Karpas-422 (cell line): ENCODE measurements at regions not wholly inside any gene's neighbourhood (a gene's known extent, or its start where the extent isn't known, plus 50 kb on each side); places are given as distances from the start of the nearest gene placed in this dataset.

Source experiments
- DNase-seq: peaks from one replicate; pipeline ENCODE4 v3.0.0-alpha.2; 2015
- H2AFZ ChIP-seq: fragments of 200-600 bp; sonication (generic); 2 replicates; pipeline ENCODE4 v1.6.1; 2014; ENCODE audit warnings: antibody characterized with exemption, low read length, mixed read lengths
- H3K27ac ChIP-seq: fragments of 200-600 bp; sonication (generic); 2 replicates; pipeline ENCODE4 v1.5.1; 2014; ENCODE audit warnings: mild to moderate bottlenecking, low read length, moderate library complexity
- H3K27me3 ChIP-seq: fragments of 200-600 bp; sonication (generic); 2 replicates; pipeline ENCODE4 v1.6.1; 2014; ENCODE audit warnings: low read length, mixed read lengths
- H3K36me3 ChIP-seq: fragments of 200-600 bp; sonication (generic); 2 replicates; pipeline ENCODE4 v1.6.1; 2014; ENCODE audit warnings: low read length, mixed read lengths; ENCODE audit not compliant: insufficient read depth
- H3K4me1 ChIP-seq: fragments of 200-600 bp; sonication (generic); 2 replicates; pipeline ENCODE4 v1.6.1; 2014; ENCODE audit warnings: mild to moderate bottlenecking, low read length, mixed read lengths
- H3K4me2 ChIP-seq: fragments of 200-600 bp; sonication (generic); 2 replicates; pipeline ENCODE4 v1.6.1; 2014; ENCODE audit warnings: low read length, low read depth, mild to moderate bottlenecking; ENCODE audit not compliant: poor library complexity, severe bottlenecking
- H3K4me3 ChIP-seq: fragments of 200-600 bp; sonication (generic); 2 replicates; pipeline ENCODE4 v1.5.1; 2014; ENCODE audit warnings: mild to moderate bottlenecking, antibody characterized with exemption, low read length, mixed read lengths
- H3K79me2 ChIP-seq: fragments of 200-600 bp; sonication (generic); 2 replicates; pipeline ENCODE4 v1.6.1; 2014; ENCODE audit warnings: mild to moderate bottlenecking, low read length, mixed read lengths
- H3K9ac ChIP-seq: fragments of 200-600 bp; sonication (generic); 2 replicates; pipeline ENCODE4 v1.6.0; 2014; ENCODE audit warnings: low read length
- H3K9me2 ChIP-seq: fragments of 200-600 bp; sonication (generic), shearing (Covaris generic); replicated peaks from 2 replicates; pipeline ENCODE4 v1.6.0; 2014; ENCODE audit warnings: mild to moderate bottlenecking, low read length, moderate library complexity; ENCODE audit not compliant: insufficient read depth
- H3K9me3 ChIP-seq: fragments of 300-700, 200-600 bp; sonication (generic); 2 replicates; pipeline ENCODE4 v1.6.1; 2014; ENCODE audit warnings: low read length, mixed read lengths
- H4K20me1 ChIP-seq: fragments of 200-600 bp; sonication (generic); 2 replicates; pipeline ENCODE4 v1.6.1; 2014; ENCODE audit warnings: mild to moderate bottlenecking, antibody characterized with exemption, low read length, low read depth; ENCODE audit not compliant: insufficient read depth

DNA sequence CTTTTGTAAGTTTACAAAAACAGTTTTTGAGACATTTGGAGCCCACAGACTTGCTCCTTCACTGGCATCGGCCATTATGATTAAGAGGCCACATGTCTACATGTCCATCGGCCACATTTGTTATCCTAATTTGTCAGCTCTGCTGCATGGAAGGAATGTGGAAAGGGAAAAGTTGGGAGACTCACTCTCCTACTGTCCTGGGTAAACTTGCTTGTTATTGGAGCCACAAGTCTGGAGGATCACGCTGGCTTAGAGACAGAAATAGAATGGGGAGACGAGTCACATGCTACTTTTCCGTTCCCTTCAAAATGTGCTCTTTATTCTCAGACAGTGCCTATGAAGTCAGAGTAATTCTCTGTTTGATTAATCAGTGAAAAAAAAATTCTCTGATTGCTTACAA is 741.2 kb upstream of the PCDH9 start:
- H4K20me1 ChIP-seq = no peaks in the 10 kb centered on the region
- no peaks in the 10 kb centered on the region for H3K9me2 ChIP-seq
- no peak overlapping the region for H3K27ac ChIP-seq
- no peak overlapping the region for H3K4me2 ChIP-seq
- H3K9me3 ChIP-seq = no peaks in the 10 kb centered on the region
- H3K27me3 ChIP-seq = no peaks in the 10 kb centered on the region
- H3K79me2 ChIP-seq = no peaks in the 10 kb centered on the region
- no peaks in the 10 kb centered on the region for H3K36me3 ChIP-seq
- no peak overlapping the region for H3K4me3 ChIP-seq
- no peaks in the 10 kb centered on the region for H3K4me1 ChIP-seq
- DNase-seq = no peak
- H2AFZ ChIP-seq = peak overlapping the region; percentile 49; the same call in 1 of the 2 replicates
- no peak overlapping the region for H3K9ac ChIP-seq

DNA sequence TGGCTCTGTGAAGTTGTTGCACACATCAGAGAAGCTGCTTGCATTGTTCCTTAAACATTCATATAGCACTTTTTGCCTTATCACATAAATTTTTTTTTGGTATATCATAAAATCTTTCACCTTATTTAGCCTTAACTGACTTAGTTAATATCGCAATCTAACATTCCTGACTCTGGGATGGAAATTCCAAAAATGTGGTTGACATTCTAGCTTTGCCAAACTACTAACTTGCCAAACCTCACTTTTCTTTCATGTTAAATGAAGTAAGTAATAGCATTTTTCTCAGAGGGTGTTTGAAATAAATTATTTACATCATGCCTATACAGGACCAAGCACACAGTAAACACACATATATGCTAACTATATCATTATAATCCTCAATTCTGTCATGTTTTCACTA is 736.9 kb upstream of the PCDH9 start:
- Histone ChIP-seq H3K9me3 (no peaks in the 10 kb centered on the region), H3K9ac (no peak overlapping the region), H3K9me2 (no peaks in the 10 kb centered on the region; the same call in 1 of the 2 replicates), H3K27me3 (no peaks in the 10 kb centered on the region), H3K4me1 (no peaks in the 10 kb centered on the region), H2AFZ (no peak overlapping the region), H3K4me2 (no peak overlapping the region), H4K20me1 (no peaks in the 10 kb centered on the region), H3K4me3 (no peak overlapping the region), H3K36me3 (no peaks in the 10 kb centered on the region), H3K27ac (no peak overlapping the region), H3K79me2 (no peaks in the 10 kb centered on the region)
- DNase-seq = no peak

DNA sequence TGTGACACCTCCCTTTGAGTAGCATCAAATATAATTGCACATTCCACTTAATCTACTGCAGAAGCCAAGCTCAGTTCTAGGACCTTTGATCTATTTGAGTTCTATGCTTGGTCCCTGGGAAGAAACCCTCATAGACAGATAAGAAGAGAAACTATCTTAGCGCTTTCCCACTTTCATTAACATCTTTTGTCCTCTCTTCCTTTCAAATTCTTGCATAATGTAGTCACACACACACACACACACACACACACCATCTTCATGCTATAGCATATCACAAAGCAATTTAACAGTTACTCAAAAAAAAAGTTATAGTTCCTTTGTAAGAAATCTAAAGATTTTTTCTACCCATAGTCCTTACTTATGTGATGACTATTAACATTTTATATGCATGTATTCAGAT is 735.9 kb upstream of the PCDH9 start:
- Histone ChIP-seq H4K20me1 (no peaks in the 10 kb centered on the region), H3K9ac (no peak overlapping the region), H3K9me2 (no peaks in the 10 kb centered on the region; the same call in 1 of the 2 replicates), H3K36me3 (no peaks in the 10 kb centered on the region), H3K27me3 (no peaks in the 10 kb centered on the region), H3K79me2 (no peaks in the 10 kb centered on the region), H3K4me2 (no peak overlapping the region), H3K4me1 (no peaks in the 10 kb centered on the region), H2AFZ (peak overlapping the region; percentile 48; the same call in 1 of the 2 replicates), H3K9me3 (no peaks in the 10 kb centered on the region), H3K27ac (no peak overlapping the region), H3K4me3 (no peak overlapping the region)
- DNase-seq = no peak

DNA sequence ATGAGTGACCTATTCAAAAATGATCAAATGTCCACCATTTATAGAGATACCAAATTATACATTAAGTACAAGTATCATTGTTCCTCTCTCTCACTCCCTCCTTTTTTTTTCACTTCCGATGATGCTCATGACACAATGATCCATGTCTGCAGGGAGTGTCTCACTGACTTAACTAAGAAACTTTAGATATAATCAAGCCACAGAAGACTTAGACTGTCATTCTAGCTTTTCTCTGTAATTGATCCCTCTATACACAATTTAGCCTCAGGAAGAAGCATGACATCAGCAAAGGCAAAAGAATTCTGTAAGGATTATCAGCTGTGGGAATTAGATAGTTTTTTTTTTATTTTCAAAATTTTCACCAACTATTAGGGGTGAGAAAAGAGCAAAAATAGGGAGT is 734.9 kb upstream of the PCDH9 start:
- Histone ChIP-seq H3K4me1 (no peaks in the 10 kb centered on the region), H3K27ac (no peak overlapping the region), H3K9me3 (no peaks in the 10 kb centered on the region), H3K27me3 (no peaks in the 10 kb centered on the region), H3K4me3 (no peak overlapping the region), H3K4me2 (no peak overlapping the region), H3K36me3 (no peaks in the 10 kb centered on the region), H2AFZ (no peak overlapping the region), H3K79me2 (no peaks in the 10 kb centered on the region), H3K9me2 (no peaks in the 10 kb centered on the region; the same call in 1 of the 2 replicates), H4K20me1 (no peaks in the 10 kb centered on the region), H3K9ac (no peak overlapping the region)
- DNase-seq = no peak

DNA sequence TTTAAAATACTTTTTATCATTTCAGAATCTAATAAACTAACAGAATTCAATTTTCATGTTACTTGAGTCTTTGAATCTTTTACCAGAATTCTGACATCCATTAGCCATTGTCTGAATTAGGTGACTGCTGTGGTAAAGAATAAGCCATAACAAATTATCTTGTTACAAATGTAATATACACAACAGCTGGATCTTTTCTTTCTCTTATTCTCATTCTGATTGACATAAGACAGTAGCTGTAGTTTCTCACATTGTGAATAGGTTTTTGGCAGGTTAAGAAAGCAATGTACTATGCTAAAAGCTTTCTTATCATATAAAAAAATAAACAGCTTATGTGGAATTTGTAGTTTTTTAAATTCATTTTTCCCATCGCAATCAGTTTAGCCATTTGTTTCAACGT is 734.0 kb upstream of the PCDH9 start:
- peak overlapping the region; percentile 67; the same call in 1 of the 2 replicates for H2AFZ ChIP-seq
- no peak overlapping the region for H3K4me3 ChIP-seq
- H3K79me2 ChIP-seq = no peaks in the 10 kb centered on the region
- DNase-seq = no peak
- no peak overlapping the region for H3K27ac ChIP-seq
- H3K9me2 ChIP-seq = no peaks in the 10 kb centered on the region; the same call in 1 of the 2 replicates
- H3K9me3 ChIP-seq = no peaks in the 10 kb centered on the region
- H3K9ac ChIP-seq = no peak overlapping the region
- H3K36me3 ChIP-seq = no peaks in the 10 kb centered on the region
- H3K27me3 ChIP-seq = no peaks in the 10 kb centered on the region
- no peak overlapping the region for H3K4me2 ChIP-seq
- H4K20me1 ChIP-seq = no peaks in the 10 kb centered on the region
- no peaks in the 10 kb centered on the region for H3K4me1 ChIP-seq

DNA sequence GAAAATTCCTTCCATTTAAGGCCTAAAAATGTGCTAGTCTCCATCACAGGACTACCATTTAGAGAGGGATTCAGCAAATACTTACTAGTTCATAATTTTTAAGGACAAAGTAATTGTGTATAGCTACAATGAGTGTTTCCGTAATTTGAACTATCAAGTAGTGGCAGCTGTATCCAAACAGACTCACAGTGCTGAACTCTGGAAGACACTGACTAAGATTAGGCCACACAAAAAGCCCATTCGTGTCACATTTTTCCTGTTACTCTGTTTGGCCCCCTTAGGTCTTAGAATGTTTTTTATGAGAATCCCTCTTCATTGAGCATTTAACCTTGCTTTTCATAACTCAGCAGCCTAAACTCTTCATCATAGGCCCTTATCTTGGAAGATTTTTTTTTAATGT is 731.2 kb upstream of the PCDH9 start:
- Histone ChIP-seq H3K4me1 (no peaks in the 10 kb centered on the region), H3K79me2 (no peaks in the 10 kb centered on the region), H3K9ac (no peak overlapping the region), H2AFZ (peak overlapping the region; percentile 80), H3K9me3 (no peaks in the 10 kb centered on the region), H3K4me2 (no peak overlapping the region), H3K36me3 (no peaks in the 10 kb centered on the region), H3K27ac (no peak overlapping the region), H4K20me1 (no peaks in the 10 kb centered on the region), H3K27me3 (no peaks in the 10 kb centered on the region), H3K4me3 (no peak overlapping the region), H3K9me2 (no peaks in the 10 kb centered on the region; the same call in 1 of the 2 replicates)
- no peak for DNase-seq

DNA sequence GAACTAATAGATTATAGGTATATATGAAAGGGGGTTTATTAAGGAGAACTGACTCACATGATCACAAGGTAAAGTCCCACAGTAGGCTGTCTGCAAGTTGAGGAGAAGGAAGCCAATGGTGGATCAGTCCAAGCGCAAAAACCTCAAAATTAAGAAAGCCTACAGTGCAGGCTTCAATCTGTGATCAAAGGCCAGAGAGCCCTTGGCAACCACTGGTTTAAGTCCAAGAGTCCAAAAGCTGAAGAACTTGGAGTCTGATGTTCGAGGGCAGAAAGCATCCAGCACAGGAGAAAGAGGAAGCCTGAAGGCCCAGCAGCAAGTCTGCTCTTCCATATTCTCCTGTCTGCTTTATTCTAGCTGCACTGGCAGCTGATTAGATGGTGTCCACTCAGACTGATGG is 721.3 kb upstream of the PCDH9 start:
- Histone ChIP-seq H3K9ac (no peak overlapping the region), H3K36me3 (no peaks in the 10 kb centered on the region), H3K4me2 (no peak overlapping the region), H3K79me2 (no peaks in the 10 kb centered on the region), H3K27me3 (no peaks in the 10 kb centered on the region), H3K27ac (no peak overlapping the region), H3K4me3 (no peak overlapping the region), H3K9me2 (no peaks in the 10 kb centered on the region), H3K9me3 (no peaks in the 10 kb centered on the region), H2AFZ (0 out of 2 replicates have a peak overlapping the region, but pooled peaks have one; percentile 18), H3K4me1 (no peaks in the 10 kb centered on the region), H4K20me1 (no peaks in the 10 kb centered on the region)
- DNase-seq = no peak

DNA sequence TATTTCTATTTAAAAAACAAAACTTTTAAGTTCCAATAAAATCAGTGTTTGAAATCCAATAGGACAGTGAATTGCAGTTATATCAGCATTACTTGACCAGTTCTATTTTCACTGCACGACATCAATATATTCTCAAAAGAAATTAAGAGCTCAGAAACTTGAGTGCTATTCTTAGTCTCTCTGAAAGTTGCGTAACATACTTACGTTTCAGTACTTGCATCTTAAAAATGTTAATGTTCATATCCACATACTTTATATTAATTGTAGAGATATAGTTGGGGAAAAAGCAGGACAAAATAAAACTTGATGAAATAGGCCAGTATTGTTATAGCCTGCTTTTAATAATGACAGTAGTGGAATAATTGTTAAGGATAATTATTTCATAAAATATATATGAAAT is 720.5 kb upstream of the PCDH9 start:
- Histone ChIP-seq H2AFZ (no peak overlapping the region), H3K27me3 (no peaks in the 10 kb centered on the region), H4K20me1 (no peaks in the 10 kb centered on the region), H3K9me3 (no peaks in the 10 kb centered on the region), H3K4me2 (no peak overlapping the region), H3K4me1 (no peaks in the 10 kb centered on the region), H3K36me3 (no peaks in the 10 kb centered on the region), H3K9me2 (no peaks in the 10 kb centered on the region), H3K9ac (no peak overlapping the region), H3K79me2 (no peaks in the 10 kb centered on the region), H3K4me3 (no peak overlapping the region), H3K27ac (no peak overlapping the region)
- no peak for DNase-seq

DNA sequence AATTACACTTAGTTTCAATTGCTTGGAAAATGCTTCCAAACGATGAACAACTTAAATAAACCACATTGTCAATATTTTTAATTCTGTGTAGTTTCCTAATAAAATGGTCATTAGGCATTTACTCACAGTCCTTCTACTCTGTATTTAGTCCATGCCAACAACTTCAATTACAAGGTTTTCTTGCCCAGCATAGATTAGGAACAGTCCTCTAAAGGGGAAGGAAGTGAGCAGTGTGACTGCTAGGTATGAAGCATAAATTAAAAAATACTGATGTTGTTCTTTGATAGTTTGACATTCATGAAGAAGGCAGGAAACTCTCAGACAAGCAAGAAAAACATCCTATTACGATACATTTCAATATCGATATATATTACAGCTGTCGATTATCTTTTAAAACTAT is 716.0 kb upstream of the PCDH9 start:
- H4K20me1 ChIP-seq = no peaks in the 10 kb centered on the region
- no peak for DNase-seq
- H3K9me3 ChIP-seq = no peaks in the 10 kb centered on the region
- no peak overlapping the region for H2AFZ ChIP-seq
- no peak overlapping the region for H3K4me2 ChIP-seq
- H3K79me2 ChIP-seq = no peaks in the 10 kb centered on the region
- no peaks in the 10 kb centered on the region for H3K27me3 ChIP-seq
- no peak overlapping the region for H3K9ac ChIP-seq
- no peaks in the 10 kb centered on the region for H3K36me3 ChIP-seq
- H3K4me1 ChIP-seq = no peaks in the 10 kb centered on the region
- no peaks in the 10 kb centered on the region for H3K9me2 ChIP-seq
- no peak overlapping the region for H3K27ac ChIP-seq
- no peak overlapping the region for H3K4me3 ChIP-seq
